ENCODE measurements at regions not wholly inside any gene's neighbourhood (a gene's known extent, or its start where the extent isn't known, plus 50 kb on each side); places are given as distances from the start of the nearest gene placed in this dataset.

DNA sequence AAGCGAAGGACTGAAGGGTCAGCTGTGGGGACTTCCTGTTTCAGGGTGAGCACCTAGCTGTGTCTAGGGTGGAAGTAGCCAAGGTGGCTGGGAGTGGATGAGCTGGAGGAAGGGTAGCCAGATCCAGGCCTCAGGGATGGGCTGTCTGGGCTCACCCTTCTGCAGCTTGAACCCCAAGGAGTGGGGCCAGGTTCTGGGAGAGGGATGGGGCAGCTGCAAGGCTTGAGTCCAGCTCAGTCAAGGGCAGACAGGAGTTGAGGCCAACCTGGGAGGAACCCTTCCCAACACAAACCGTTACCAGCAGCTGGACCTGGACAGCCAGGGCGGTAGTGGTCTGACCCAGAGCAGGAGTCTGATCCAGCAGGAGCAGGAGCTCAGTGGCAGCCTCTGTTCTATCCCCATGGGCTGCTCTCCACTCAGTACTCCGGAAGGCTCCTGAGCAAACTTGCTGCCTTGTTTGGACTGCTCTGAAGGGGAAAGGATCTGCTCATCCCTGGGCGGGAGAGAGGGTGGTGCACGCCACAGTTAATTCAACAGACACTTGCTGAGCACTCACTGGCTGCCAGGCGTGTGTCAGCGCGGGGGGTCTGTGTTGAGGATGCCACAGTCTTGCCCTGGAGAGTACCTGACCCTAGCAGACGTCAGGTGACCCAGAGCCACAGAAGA lies 53.8 kb upstream of the THY1 start:
- Histone ChIP-seq H3K27me3 (ENCODE audit: insufficient read depth, low read length) (no peaks in the 10 kb centered on the region), H3K36me3 (ENCODE audit: insufficient read depth, low read length) (no peaks in the 10 kb centered on the region), H3K27ac (ENCODE audit: low read depth, low read length) (no peak overlapping the region), H3K4me1 (ENCODE audit: insufficient read depth, low read length) (peaks cover 7% of the 10 kb centered on the region), H3K4me3 (ENCODE audit: low read length in 2 of 2) (no peak overlapping the region), H3K9me3 (ENCODE audit: control insufficient read depth in 1 of 2, low read length in 2 of 2) (no peaks in the 10 kb centered on the region)
- Mint-ChIP-seq H3K9me3 (no peaks in the 10 kb centered on the region), H3K36me3 (no peaks in the 10 kb centered on the region), H3K4me3 (no peak overlapping the region), H3K27me3 (peaks cover 15 to 35% of the 10 kb centered on the region in 2 donors), H3K4me1 (peaks cover 0 to 4% (median 0%) of the 10 kb centered on the region in 4 donors), H3K27ac (no peak overlapping the region)
- ChIA-PET CTCF (ENCODE audit: partially characterized antibody) (interaction anchor here (1.0 to 1.4 kb wide), 4 partner anchors 18 to 124 kb away, joined by 3 to 7 read pairs (median 4); no protein-coding TSS in a partner anchor), POLR2A (ENCODE audit: partially characterized antibody) (no interaction called here)
- no peak for DNase-seq
- intact Hi-C loops (cut with micrococcal nuclease): no loop called here

DNA sequence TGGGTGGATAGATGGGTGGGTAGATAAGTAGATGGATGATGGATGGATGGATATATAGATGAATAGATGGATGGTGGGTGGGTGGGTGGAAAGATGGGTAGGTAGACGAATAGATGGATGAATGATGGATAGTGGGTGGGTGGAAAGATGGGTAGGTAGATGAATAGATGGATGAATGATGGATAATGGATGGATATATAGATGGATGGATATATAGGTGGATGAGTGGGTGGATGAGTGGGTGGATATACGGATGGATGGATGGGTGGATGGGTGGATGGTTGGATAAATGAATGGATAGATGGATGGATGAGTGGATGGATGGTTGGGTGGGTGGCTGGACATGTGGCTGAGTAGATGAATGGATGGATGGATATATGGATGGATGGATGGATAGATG lies 53.1 kb upstream of the THY1 start:
- H3K4me1 ChIP-seq (ENCODE audit: insufficient read depth, low read length): no peaks in the 10 kb centered on the region
- peaks cover 19 to 34% of the 10 kb centered on the region in 2 donors for H3K27me3 Mint-ChIP-seq
- H3K4me1 Mint-ChIP-seq: peaks cover 0 to under 1% (median 0%) of the 10 kb centered on the region in 4 donors
- H3K4me3 ChIP-seq (ENCODE audit: low read length in 2 of 2): no peak overlapping the region
- no peaks in the 10 kb centered on the region for H3K9me3 ChIP-seq (ENCODE audit: control insufficient read depth in 1 of 2, low read length in 2 of 2)
- no peak overlapping the region for H3K27ac ChIP-seq (ENCODE audit: low read depth, low read length)
- intact Hi-C loops (cut with micrococcal nuclease): no loop called here
- POLR2A ChIA-PET (ENCODE audit: partially characterized antibody): no interaction called here
- H3K4me3 Mint-ChIP-seq: no peak overlapping the region
- H3K36me3 ChIP-seq (ENCODE audit: insufficient read depth, low read length): no peaks in the 10 kb centered on the region
- H3K9me3 Mint-ChIP-seq: no peaks in the 10 kb centered on the region
- H3K27me3 ChIP-seq (ENCODE audit: insufficient read depth, low read length): no peaks in the 10 kb centered on the region
- DNase-seq: no peak
- no peak overlapping the region for H3K27ac Mint-ChIP-seq
- CTCF ChIA-PET (ENCODE audit: partially characterized antibody): interaction anchor here (1.1 to 2.2 kb wide), 5 partner anchors 17 to 123 kb away, joined by 3 to 32 read pairs (median 7); no protein-coding TSS in a partner anchor
- H3K36me3 Mint-ChIP-seq: no peaks in the 10 kb centered on the region

- H3K27me3 Mint-ChIP-seq: peaks cover 25 to 36% of the 10 kb centered on the region in 2 donors
- POLR2A ChIA-PET (ENCODE audit: partially characterized antibody): no interaction called here
- intact Hi-C loops (cut with micrococcal nuclease): no loop called here
Observed at GRCh38 chr11:119474682-119475596, 52.0 kb upstream of the THY1 start.

GRCh38 chr11:119473901-119474681 lies 51.1 kb upstream of the THY1 start:
- Mint-ChIP-seq H3K36me3 (no peaks in the 10 kb centered on the region), H3K4me3 (no peak overlapping the region), H3K27ac (no peak overlapping the region), H3K4me1 (no peaks in the 10 kb centered on the region), H3K9me3 (no peaks in the 10 kb centered on the region), H3K27me3 (peaks cover 25 to 36% of the 10 kb centered on the region in 2 donors)
- intact Hi-C loops (cut with micrococcal nuclease): no loop called here
- no peaks in the 10 kb centered on the region for H3K4me1 ChIP-seq (ENCODE audit: insufficient read depth, low read length)
- ChIA-PET CTCF (ENCODE audit: partially characterized antibody) (interaction anchor here (1.2 to 2.2 kb wide), 8 partner anchors 11 to 255 kb away, joined by 3 to 32 read pairs (median 4); partner anchors contain the start of gene NECTIN1), POLR2A (ENCODE audit: partially characterized antibody) (no interaction called here)
- no peaks in the 10 kb centered on the region for H3K27me3 ChIP-seq (ENCODE audit: insufficient read depth, low read length)
- no peak for DNase-seq
- no peak overlapping the region for H3K27ac ChIP-seq (ENCODE audit: low read depth, low read length)
- H3K4me3 ChIP-seq (ENCODE audit: low read length in 2 of 2): no peak overlapping the region
- H3K36me3 ChIP-seq (ENCODE audit: insufficient read depth, low read length): no peaks in the 10 kb centered on the region
- no peaks in the 10 kb centered on the region for H3K9me3 ChIP-seq (ENCODE audit: control insufficient read depth in 1 of 2, low read length in 2 of 2)

More at GRCh38 chr11:119474682-119475596, 52.0 kb upstream of the THY1 start:
- H3K4me1 Mint-ChIP-seq: no peaks in the 10 kb centered on the region
- H3K4me3 Mint-ChIP-seq: no peak overlapping the region
- Histone ChIP-seq H3K4me1 (ENCODE audit: insufficient read depth, low read length) (no peaks in the 10 kb centered on the region), H3K27me3 (ENCODE audit: insufficient read depth, low read length) (no peaks in the 10 kb centered on the region), H3K36me3 (ENCODE audit: insufficient read depth, low read length) (no peaks in the 10 kb centered on the region), H3K9me3 (ENCODE audit: control insufficient read depth in 1 of 2, low read length in 2 of 2) (no peaks in the 10 kb centered on the region), H3K27ac (ENCODE audit: low read depth, low read length) (no peak overlapping the region), H3K4me3 (ENCODE audit: low read length in 2 of 2) (no peak overlapping the region)
- peak; percentile 38 to 55 (median 39) for DNase-seq
- no peaks in the 10 kb centered on the region for H3K36me3 Mint-ChIP-seq
- no peaks in the 10 kb centered on the region for H3K9me3 Mint-ChIP-seq
- CTCF ChIA-PET (ENCODE audit: partially characterized antibody): interaction anchor here (0.9 to 2.2 kb wide), 10 partner anchors 8 to 254 kb away, joined by 3 to 32 read pairs (median 4); partner anchors contain the start of gene NECTIN1
- H3K27ac Mint-ChIP-seq: no peak overlapping the region

- no peaks in the 10 kb centered on the region for H3K27me3 ChIP-seq (ENCODE audit: insufficient read depth, low read length)
- H3K9me3 ChIP-seq (ENCODE audit: control insufficient read depth in 1 of 2, low read length in 2 of 2): no peaks in the 10 kb centered on the region
- ChIA-PET CTCF (ENCODE audit: partially characterized antibody) (interaction anchor here (1.7 kb wide), 1 partner anchor 117 kb away, joined by 9 read pairs; no protein-coding TSS in a partner anchor), POLR2A (ENCODE audit: partially characterized antibody) (no interaction called here)
- Mint-ChIP-seq H3K9me3 (peaks cover 0 to 1% (median 0%) of the 10 kb centered on the region in 8 donors), H3K4me3 (no peak overlapping the region), H3K27me3 (peaks cover 25 to 39% of the 10 kb centered on the region in 2 donors), H3K36me3 (no peaks in the 10 kb centered on the region), H3K27ac (no peak overlapping the region), H3K4me1 (no peaks in the 10 kb centered on the region)
- intact Hi-C loops (cut with micrococcal nuclease): no loop called here
- no peaks in the 10 kb centered on the region for H3K36me3 ChIP-seq (ENCODE audit: insufficient read depth, low read length)
- no peak overlapping the region for H3K4me3 ChIP-seq (ENCODE audit: low read length in 2 of 2)
- no peak overlapping the region for H3K27ac ChIP-seq (ENCODE audit: low read depth, low read length)
- no peaks in the 10 kb centered on the region for H3K4me1 ChIP-seq (ENCODE audit: insufficient read depth, low read length)
- DNase-seq: no peak
Observed at GRCh38 chr11:119473226-119473625, 50.3 kb upstream of the THY1 start.

DNA sequence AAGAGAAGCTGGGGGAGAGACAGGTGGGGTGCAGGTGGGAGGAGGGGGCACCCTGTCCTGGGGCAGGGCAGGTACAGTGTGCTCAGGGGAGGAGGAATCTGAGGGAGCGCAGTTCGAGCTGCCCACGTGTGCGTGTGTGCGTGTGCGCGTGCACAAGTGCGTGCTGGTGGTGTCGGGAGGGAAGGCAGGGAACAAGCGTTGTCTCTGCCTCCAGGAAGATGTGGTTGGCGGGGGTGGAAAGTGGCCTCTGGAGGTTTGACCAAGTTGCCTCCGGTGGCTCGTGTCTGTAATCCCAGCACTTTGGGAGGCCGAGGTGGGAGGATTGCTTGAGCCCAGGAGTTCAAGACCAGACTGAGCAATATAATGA lies 49.9 kb upstream of the THY1 start:
- intact Hi-C loops (cut with micrococcal nuclease): no loop called here

More for the DNA sequence above, 49.9 kb upstream of the THY1 start:
- CTCF ChIA-PET (ENCODE audit: partially characterized antibody): interaction anchor here (1.7 kb wide), 1 partner anchor 117 kb away, joined by 9 read pairs; no protein-coding TSS in a partner anchor
- H3K27me3 Mint-ChIP-seq: peaks cover 25 to 43% of the 10 kb centered on the region in 2 donors
- H3K27ac Mint-ChIP-seq: no peak overlapping the region
- no peaks in the 10 kb centered on the region for H3K9me3 ChIP-seq (ENCODE audit: control insufficient read depth in 1 of 2, low read length in 2 of 2)
- no peak for DNase-seq
- H3K9me3 Mint-ChIP-seq: peaks cover 0 to 5% (median 2%) of the 10 kb centered on the region in 8 donors
- no peak overlapping the region for H3K4me3 ChIP-seq (ENCODE audit: low read length in 2 of 2)
- no peak overlapping the region for H3K27ac ChIP-seq (ENCODE audit: low read depth, low read length)
- H3K27me3 ChIP-seq (ENCODE audit: insufficient read depth, low read length): no peaks in the 10 kb centered on the region
- no peak overlapping the region for H3K4me3 Mint-ChIP-seq
- no peaks in the 10 kb centered on the region for H3K36me3 Mint-ChIP-seq
- no peaks in the 10 kb centered on the region for H3K36me3 ChIP-seq (ENCODE audit: insufficient read depth, low read length)
- no peaks in the 10 kb centered on the region for H3K4me1 Mint-ChIP-seq
- POLR2A ChIA-PET (ENCODE audit: partially characterized antibody): no interaction called here
- no peaks in the 10 kb centered on the region for H3K4me1 ChIP-seq (ENCODE audit: insufficient read depth, low read length)

All from CD4-positive, alpha-beta memory T cell (primary cell).